ENCODE measurements at regions not wholly inside any gene's neighbourhood (a gene's known extent, or its start where the extent isn't known, plus 50 kb on each side); places are given as distances from the start of the nearest gene placed in this dataset.

- no peak overlapping the region for H2AFZ ChIP-seq (ENCODE audit: low read depth, low read length)
- H3K4me1 ChIP-seq (replicated peaks in 1 of 2; ENCODE audit: control insufficient read depth in 2 of 2, insufficient read depth in 2 of 2, low read length in 2 of 2), result peaks cover 0 to 7% of the 10 kb centered on the region in 2 experiments; a peak in 2 of 5 replicates
- no peak overlapping the region for H3K4me2 ChIP-seq (ENCODE audit: insufficient read depth, low read length)
- no peaks in the 10 kb centered on the region for H3K36me3 ChIP-seq (ENCODE audit: control insufficient read depth, insufficient read depth, low read length)
- no peak overlapping the region for H3K9ac ChIP-seq (ENCODE audit: insufficient read depth in 1 of 2, low read depth in 2 of 2, low read length in 2 of 2)
- H3K79me2 ChIP-seq (ENCODE audit: control insufficient read depth, insufficient read depth, low read length), result no peaks in the 10 kb centered on the region
- ChIA-PET CTCF (ENCODE audit: low intra/inter-chr PET ratio) (no interaction called here), POLR2A (interaction anchor here (0.8 to 1.1 kb wide), 4 partner anchors 10 to 15 kb away, joined by 3 to 4 read pairs (median 3); no protein-coding TSS in a partner anchor)
- intact Hi-C loops (cut with micrococcal nuclease), result no loop called here
- H3K27me3 ChIP-seq (ENCODE audit: control insufficient read depth in 2 of 2, insufficient read depth in 2 of 2, low read length in 2 of 2), result no peaks in the 10 kb centered on the region
- no peak overlapping the region for H3K27ac ChIP-seq (ENCODE audit: extremely low read depth, low read depth, low read length)
- no peak for TF ChIP-seq ZZZ3 (IDR thresholded peaks at IDR 0.05)
- in situ Hi-C loops (cut with MboI), result no loop called here
- WGBS (ENCODE audit: insufficient coverage, low coverage, missing lambda C conversion rate), result 42% methylated on average over 10 of the region's 10 CpGs
- no peaks in the 10 kb centered on the region for H3K9me1 ChIP-seq (ENCODE audit: control insufficient read depth, insufficient read depth, low read length)
- DNase-seq (ENCODE audit: extremely low read depth in 1 of 4, low spot score in 3 of 4), result no peak
- no peak overlapping the region for H3K4me3 ChIP-seq
- no peaks in the 10 kb centered on the region for H4K20me1 ChIP-seq (replicated peaks; ENCODE audit: control insufficient read depth, insufficient read depth, low read length)
- FAIRE-seq, result no peak
- BruUV-seq (replicated peaks), result no TSS peak
- H3K9me3 ChIP-seq (replicated peaks; ENCODE audit: control insufficient read depth, insufficient read depth, low read depth, low read length), result no peaks in the 10 kb centered on the region
- no peak for ATAC-seq
Observed at GRCh38 chr1:234927971-234928640, 200.5 kb downstream of the TOMM20 start.

GRCh38 chr1:234927312-234927970 lies 201.2 kb downstream of the TOMM20 start:
- Histone ChIP-seq H3K4me1 (replicated peaks in 1 of 2; ENCODE audit: control insufficient read depth in 2 of 2, insufficient read depth in 2 of 2, low read length in 2 of 2) (peaks cover 0 to 7% of the 10 kb centered on the region in 2 experiments; a peak in 2 of 5 replicates), H3K36me3 (ENCODE audit: control insufficient read depth, insufficient read depth, low read length) (no peaks in the 10 kb centered on the region), H4K20me1 (replicated peaks; ENCODE audit: control insufficient read depth, insufficient read depth, low read length) (no peaks in the 10 kb centered on the region), H3K27ac (ENCODE audit: extremely low read depth, low read depth, low read length) (no peak overlapping the region), H3K4me2 (ENCODE audit: insufficient read depth, low read length) (no peak overlapping the region), H2AFZ (ENCODE audit: low read depth, low read length) (no peak overlapping the region), H3K4me3 (no peak overlapping the region), H3K9me1 (ENCODE audit: control insufficient read depth, insufficient read depth, low read length) (no peaks in the 10 kb centered on the region), H3K9ac (ENCODE audit: insufficient read depth in 1 of 2, low read depth in 2 of 2, low read length in 2 of 2) (no peak overlapping the region), H3K9me3 (replicated peaks; ENCODE audit: control insufficient read depth, insufficient read depth, low read depth, low read length) (no peaks in the 10 kb centered on the region), H3K27me3 (ENCODE audit: control insufficient read depth in 2 of 2, insufficient read depth in 2 of 2, low read length in 2 of 2) (no peaks in the 10 kb centered on the region), H3K79me2 (ENCODE audit: control insufficient read depth, insufficient read depth, low read length) (no peaks in the 10 kb centered on the region)
- FAIRE-seq, result no peak
- no peak for DNase-seq (ENCODE audit: extremely low read depth in 1 of 4, low spot score in 3 of 4)
- ATAC-seq, result no peak
- in situ Hi-C loops (cut with MboI), result no loop called here
- WGBS (ENCODE audit: insufficient coverage, low coverage, missing lambda C conversion rate), result 35% methylated on average over 10 of the region's 10 CpGs
- intact Hi-C loops (cut with micrococcal nuclease), result no loop called here
- ChIA-PET CTCF (ENCODE audit: low intra/inter-chr PET ratio) (no interaction called here), POLR2A (interaction anchor here (0.6 to 1.3 kb wide), 4 partner anchors 9 to 431 kb away, joined by 3 to 4 read pairs (median 4); no protein-coding TSS in a partner anchor)
- no TSS peak for BruUV-seq (replicated peaks)
- TF ChIP-seq DACH1 (IDR thresholded peaks at IDR 0.05; ENCODE audit: partially characterized antibody) (no peak), SMARCC2 (IDR thresholded peaks at IDR 0.05; ENCODE audit: low read depth) (no peak), ZNF398 (CRISPR knock-in tag; IDR thresholded peaks at IDR 0.05) (no peak), CEBPB (tag; IDR thresholded peaks at IDR 0.05) (no peak), POLR2H (tag; IDR thresholded peaks at IDR 0.05; ENCODE audit: low read depth) (no peak), HIVEP1 (CRISPR knock-in tag; IDR thresholded peaks at IDR 0.05) (no peak)

All from K562 (cell line).